Lower lobe of right lung (tissue), 2 donors: ENCODE measurements at regions not wholly inside any gene's neighbourhood (a gene's known extent, or its start where the extent isn't known, plus 50 kb on each side); places are given as distances from the start of the nearest gene placed in this dataset.

ENCODE experiments used
- ATAC-seq, 2 donors: fragments of 200-7000 bp; cut with Tn5 transposase; one replicate each; pipeline ENCODE4 v1.9.1; 2020 to 2022; ENCODE audit warnings: mild to moderate bottlenecking in 2 of 2, moderate library complexity in 2 of 2
- DNase-seq: peaks from one replicate; pipeline ENCODE4 v3.0.0-alpha.2; 2020
- H3K27ac ChIP-seq: fragments of 200-600 bp; one replicate; pipeline ENCODE4 v1.8.0; 2022
- H3K27me3 ChIP-seq: fragments of 200-600 bp; one replicate; pipeline ENCODE4 v1.8.0; 2022; ENCODE audit warnings: low read depth
- H3K36me3 ChIP-seq: fragments of 200-600 bp; one replicate; pipeline ENCODE4 v1.8.0; 2022; ENCODE audit warnings: mild to moderate bottlenecking
- H3K4me1 ChIP-seq: fragments of 200-600 bp; one replicate; pipeline ENCODE4 v1.8.0; 2022
- H3K4me3 ChIP-seq: fragments of 200-600 bp; one replicate; pipeline ENCODE4 v1.8.0; 2022; ENCODE audit warnings: mild to moderate bottlenecking
- H3K9me3 ChIP-seq: fragments of 200-600 bp; one replicate; pipeline ENCODE4 v1.8.0; 2022
- CTCF ChIP-seq: fragments of 200-600 bp; IDR thresholded peaks from one replicate; pipeline ENCODE4 v1.8.0; 2022; ENCODE audit warnings: antibody characterized with exemption, mild to moderate bottlenecking
- intact Hi-C: fragments of 100-400 bp; cut with DNase I; formaldehyde crosslinking; loops from one replicate; pipeline ENCODE4 v1.11.0; 2022
- donor health status: DM: no; HTN: yes; CAD: no; lungs with severe emphysema.

- Histone ChIP-seq H3K4me3 (no peak overlapping the region), H3K9me3 (no peaks in the 10 kb centered on the region), H3K27ac (no peak overlapping the region), H3K4me1 (no peaks in the 10 kb centered on the region), H3K36me3 (no peaks in the 10 kb centered on the region), H3K27me3 (no peaks in the 10 kb centered on the region)
- no peak for ATAC-seq
- intact Hi-C loops: no loop called here
- no peak for TF ChIP-seq CTCF
- DNase-seq: no peak
Observed at GRCh38 chr14:42862114-42862513, 1255.4 kb downstream of the LRFN5 start.

GRCh38 chr14:42860371-42860770, 1253.7 kb downstream of the LRFN5 start:
- DNase-seq: no peak
- intact Hi-C loops: no loop called here
- TF ChIP-seq CTCF: no peak
- no peaks in the 10 kb centered on the region for H3K4me1 ChIP-seq
- H3K9me3 ChIP-seq: no peaks in the 10 kb centered on the region
- no peaks in the 10 kb centered on the region for H3K36me3 ChIP-seq
- ATAC-seq: no peak
- H3K4me3 ChIP-seq: no peak overlapping the region
- no peak overlapping the region for H3K27ac ChIP-seq
- no peaks in the 10 kb centered on the region for H3K27me3 ChIP-seq

GRCh38 chr14:42856106-42856505, 1249.4 kb downstream of the LRFN5 start:
- Histone ChIP-seq H3K9me3 (no peaks in the 10 kb centered on the region), H3K36me3 (no peaks in the 10 kb centered on the region), H3K27ac (no peak overlapping the region), H3K27me3 (no peaks in the 10 kb centered on the region), H3K4me1 (no peaks in the 10 kb centered on the region), H3K4me3 (no peak overlapping the region)
- no peak for TF ChIP-seq CTCF
- ATAC-seq: no peak
- intact Hi-C loops: no loop called here
- DNase-seq: no peak

- DNase-seq (no peak), ATAC-seq (no peak)
- no peak for TF ChIP-seq CTCF
- H3K4me3 ChIP-seq: no peak overlapping the region
- no peaks in the 10 kb centered on the region for H3K9me3 ChIP-seq
- no peaks in the 10 kb centered on the region for H3K36me3 ChIP-seq
- no peaks in the 10 kb centered on the region for H3K27me3 ChIP-seq
- H3K4me1 ChIP-seq: no peaks in the 10 kb centered on the region
- intact Hi-C loops: no loop called here
- H3K27ac ChIP-seq: no peak overlapping the region
Observed at GRCh38 chr14:42855085-42855484, 1248.4 kb downstream of the LRFN5 start.

GRCh38 chr14:42854061-42854460, 1247.4 kb downstream of the LRFN5 start:
- Histone ChIP-seq H3K27ac (no peak overlapping the region), H3K9me3 (no peaks in the 10 kb centered on the region), H3K4me1 (no peaks in the 10 kb centered on the region), H3K36me3 (no peaks in the 10 kb centered on the region), H3K4me3 (no peak overlapping the region), H3K27me3 (no peaks in the 10 kb centered on the region)
- TF ChIP-seq CTCF: no peak
- DNase-seq (no peak), ATAC-seq (no peak)
- intact Hi-C loops: no loop called here

- Histone ChIP-seq H3K4me1 (no peaks in the 10 kb centered on the region), H3K27me3 (no peaks in the 10 kb centered on the region), H3K9me3 (no peaks in the 10 kb centered on the region), H3K36me3 (no peaks in the 10 kb centered on the region), H3K27ac (no peak overlapping the region), H3K4me3 (no peak overlapping the region)
- TF ChIP-seq CTCF: no peak
- no peak for ATAC-seq
- intact Hi-C loops: no loop called here
- no peak for DNase-seq
Observed at GRCh38 chr14:42848652-42849051, 1242.0 kb downstream of the LRFN5 start.
